Psoas muscle (tissue), 7 donors: ENCODE measurements at regions not wholly inside any gene's neighbourhood (a gene's known extent, or its start where the extent isn't known, plus 50 kb on each side); places are given as distances from the start of the nearest gene placed in this dataset.
A peak's percentile ranks its signal among the peaks of the same experiment; 100 is the strongest.

Experiments
- ATAC-seq, 4 donors: fragments of 200-7000 bp; cut with Tn5 transposase; one replicate each; pipeline ENCODE4 v1.9.1; 2020; ENCODE audit warnings: moderate library complexity in 3 of 4, mild to moderate bottlenecking in 2 of 4
- DNase-seq, 2 donors: peaks; one replicate each; pipeline ENCODE4 v3.0.0-alpha.2; 2020
- H3K27ac ChIP-seq: fragments of 200-600 bp; one replicate; pipeline ENCODE4 v1.8.0; 2022
- H3K27me3 ChIP-seq, 3 donors: fragments of 200-600 bp in 1 of 3; one replicate each; pipeline versions ENCODE4 v1.6.1 to v1.8.0; 2013 to 2022; ENCODE audit warnings: low read length in 2 of 3, mild to moderate bottlenecking in 2 of 3, moderate library complexity in 1 of 3; ENCODE audit not compliant: insufficient read depth in 3 of 3
- H3K36me3 ChIP-seq, 2 donors: fragments of 200-600 bp in 1 of 2; one replicate each; pipeline versions ENCODE4 v1.6.1 to v1.8.0; 2013 to 2022; ENCODE audit warnings: low read depth in 1 of 2, mild to moderate bottlenecking in 1 of 2, moderate library complexity in 1 of 2; ENCODE audit not compliant: insufficient read depth in 1 of 2
- H3K4me1 ChIP-seq: fragments of 200-600 bp; one replicate; pipeline ENCODE4 v1.8.0; 2022
- H3K4me3 ChIP-seq: fragments of 200-600 bp; one replicate; pipeline ENCODE4 v1.8.0; 2022; ENCODE audit warnings: mild to moderate bottlenecking
- H3K9me3 ChIP-seq: fragments of 200-600 bp; one replicate; pipeline ENCODE4 v1.8.0; 2022
- WGBS, 3 donors: extraction: QIAGEN DNeasy Blood & Tissue Kit; methylation state at CpG; one replicate each; pipeline versions ENCODE4 v1.1.6 to v1.1.7; 2013; 5-methylcytosine and 5-hydroxymethylcytosine counted together
- intact Hi-C, 2 donors: fragments of 100-400 bp; cut with DNase I; formaldehyde crosslinking; loops; one replicate each; pipeline versions ENCODE4 v1.11.0 to v1.14.2; 2022
- TF ChIP-seq, protein P1 (sequence below): fragments of 200-600 bp; IDR thresholded peaks from one replicate; pipeline ENCODE4 v1.8.0; 2022; ENCODE audit warnings: antibody characterized with exemption
- donor health status: healthy with polysubstance abuse.
- donor health status: DM: no; HTN: no; CAD: no; lungs with moderate emphysema.
- donor health status: Bipolar disorder and iron deficiency.
- donor health status: healthy.
- donor health status: DM: yes; HTN: yes; CAD: no.
- donor health status: DM: no; HTN: no; CAD: no.
- donor health status: DM: yes; HTN: yes; CAD: no.

DNA sequence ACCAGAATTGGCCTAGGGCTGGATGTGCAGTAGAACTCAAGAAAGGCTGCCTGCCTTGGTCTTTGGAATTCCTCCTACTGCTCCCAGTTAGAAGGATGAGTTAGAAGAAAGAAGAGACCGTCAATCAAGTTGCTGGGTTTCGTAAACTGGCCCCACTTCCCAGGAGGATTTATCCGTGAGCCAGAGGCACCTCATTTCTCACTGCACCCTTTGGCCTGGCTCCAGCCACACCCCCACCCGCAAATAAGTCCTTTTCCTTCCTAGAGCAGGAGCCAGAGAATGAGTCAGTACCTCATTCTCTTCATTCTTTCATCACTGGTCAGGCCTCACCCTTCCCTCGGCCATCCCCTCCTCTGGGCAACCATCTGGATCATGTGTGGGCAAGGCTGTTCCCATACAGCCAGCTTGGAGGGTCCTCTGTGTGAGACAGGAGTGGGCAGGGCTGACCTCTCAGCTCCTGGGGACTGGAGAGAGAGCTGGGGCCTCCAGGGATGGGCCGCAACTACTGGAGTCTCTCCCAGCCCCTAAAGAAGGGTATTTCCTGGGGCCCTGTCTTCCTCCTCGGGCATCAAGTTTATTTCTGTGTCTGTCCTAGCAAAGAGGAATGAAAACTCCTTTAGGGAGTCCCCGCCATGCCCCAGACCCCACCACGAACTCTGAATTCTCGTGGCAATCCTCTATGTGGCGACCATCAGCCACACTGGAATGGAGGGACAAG is 87.2 kb upstream of the DUSP5 start:
- 72 to 80% (median 76%) methylated on average over 11 of the region's 11 CpGs for WGBS, 3 donors

DNA sequence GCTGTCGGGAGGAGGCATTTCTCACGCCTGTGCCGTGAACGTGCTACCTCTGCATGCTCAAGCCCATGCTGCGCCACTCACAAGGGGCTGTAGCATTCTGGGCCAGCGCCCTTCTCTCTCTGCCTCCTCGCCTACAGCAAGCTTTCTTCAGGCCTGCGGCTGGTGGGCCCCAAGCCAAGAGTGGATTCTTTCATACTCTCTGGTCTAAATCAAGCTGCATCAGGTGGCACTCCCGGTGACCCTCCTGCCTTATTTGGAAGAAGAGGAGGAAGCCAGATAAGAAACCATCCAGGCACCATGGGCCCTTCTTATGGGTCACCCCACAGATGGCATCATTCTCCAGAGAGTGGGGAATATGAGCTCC is 86.7 kb upstream of the DUSP5 start:
- no peak overlapping the region for H3K27ac ChIP-seq
- DNase-seq: no peak
- no peaks in the 10 kb centered on the region for H3K9me3 ChIP-seq
- TF ChIP-seq, protein P1, sequence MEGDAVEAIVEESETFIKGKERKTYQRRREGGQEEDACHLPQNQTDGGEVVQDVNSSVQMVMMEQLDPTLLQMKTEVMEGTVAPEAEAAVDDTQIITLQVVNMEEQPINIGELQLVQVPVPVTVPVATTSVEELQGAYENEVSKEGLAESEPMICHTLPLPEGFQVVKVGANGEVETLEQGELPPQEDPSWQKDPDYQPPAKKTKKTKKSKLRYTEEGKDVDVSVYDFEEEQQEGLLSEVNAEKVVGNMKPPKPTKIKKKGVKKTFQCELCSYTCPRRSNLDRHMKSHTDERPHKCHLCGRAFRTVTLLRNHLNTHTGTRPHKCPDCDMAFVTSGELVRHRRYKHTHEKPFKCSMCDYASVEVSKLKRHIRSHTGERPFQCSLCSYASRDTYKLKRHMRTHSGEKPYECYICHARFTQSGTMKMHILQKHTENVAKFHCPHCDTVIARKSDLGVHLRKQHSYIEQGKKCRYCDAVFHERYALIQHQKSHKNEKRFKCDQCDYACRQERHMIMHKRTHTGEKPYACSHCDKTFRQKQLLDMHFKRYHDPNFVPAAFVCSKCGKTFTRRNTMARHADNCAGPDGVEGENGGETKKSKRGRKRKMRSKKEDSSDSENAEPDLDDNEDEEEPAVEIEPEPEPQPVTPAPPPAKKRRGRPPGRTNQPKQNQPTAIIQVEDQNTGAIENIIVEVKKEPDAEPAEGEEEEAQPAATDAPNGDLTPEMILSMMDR: no peak
- H3K4me3 ChIP-seq: no peak overlapping the region
- no peak for ATAC-seq
- intact Hi-C loops: no loop called here
- WGBS, 3 donors: 76 to 80% (median 77%) methylated on average over 9 of the region's 9 CpGs
- H3K36me3 ChIP-seq: no peaks in the 10 kb centered on the region
- no peaks in the 10 kb centered on the region for H3K4me1 ChIP-seq
- no peaks in the 10 kb centered on the region for H3K27me3 ChIP-seq

More for the DNA sequence above, 87.2 kb upstream of the DUSP5 start:
- no peak overlapping the region for H3K4me3 ChIP-seq
- H3K36me3 ChIP-seq: no peaks in the 10 kb centered on the region
- DNase-seq (peak in 1 of 2 donors; percentile 35), ATAC-seq (peak in 1 of 4 donors; percentile 10)
- H3K27me3 ChIP-seq: no peaks in the 10 kb centered on the region
- no peaks in the 10 kb centered on the region for H3K4me1 ChIP-seq
- no peaks in the 10 kb centered on the region for H3K9me3 ChIP-seq
- no peak overlapping the region for H3K27ac ChIP-seq
- intact Hi-C loops: no loop called here
- TF ChIP-seq, protein P1: no peak

DNA sequence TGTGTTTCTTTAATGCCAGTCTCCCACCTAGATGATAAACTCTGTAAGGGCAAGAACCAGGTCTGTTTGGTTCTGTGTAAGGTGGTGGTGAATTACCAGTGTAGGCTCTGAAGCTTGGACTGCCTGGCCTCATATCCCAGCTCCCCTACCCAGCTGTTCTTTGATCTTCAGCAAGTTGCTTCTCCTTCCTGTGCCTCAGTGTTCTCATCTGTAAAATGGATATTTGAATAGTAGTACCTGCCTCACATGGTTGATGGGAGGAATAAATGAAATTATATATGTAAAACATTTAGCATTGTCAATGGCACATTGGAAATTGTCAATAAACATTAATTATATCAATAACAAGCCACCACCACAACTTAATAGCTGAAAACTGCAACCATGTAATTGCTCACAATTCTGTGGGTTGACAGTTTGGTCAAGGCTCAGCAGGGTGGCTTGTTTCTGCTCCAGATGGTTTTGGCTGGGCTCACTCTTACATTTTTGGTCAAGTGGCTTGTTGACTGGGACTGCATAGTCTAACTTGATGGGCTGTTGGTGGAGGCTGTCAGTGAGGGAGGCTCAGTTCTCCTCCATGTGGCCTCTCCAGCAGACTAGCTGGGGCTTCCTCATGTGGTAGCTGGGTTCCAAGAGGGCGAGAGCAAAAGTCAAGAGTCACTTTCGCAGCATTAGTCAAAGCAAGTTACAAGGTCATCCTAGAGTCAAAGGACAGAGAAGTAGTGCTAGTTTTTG is 84.5 kb upstream of the DUSP5 start:
- H3K27me3 ChIP-seq: no peaks in the 10 kb centered on the region
- H3K9me3 ChIP-seq: no peaks in the 10 kb centered on the region
- TF ChIP-seq, protein P1: no peak
- H3K27ac ChIP-seq: no peak overlapping the region
- no peaks in the 10 kb centered on the region for H3K36me3 ChIP-seq
- ATAC-seq: no peak
- WGBS, 3 donors: 95 to 100% (median 96%) methylated on average over 2 of the region's 2 CpGs
- no peaks in the 10 kb centered on the region for H3K4me1 ChIP-seq
- no peak overlapping the region for H3K4me3 ChIP-seq
- intact Hi-C loops: no loop called here
- DNase-seq: no peak

DNA sequence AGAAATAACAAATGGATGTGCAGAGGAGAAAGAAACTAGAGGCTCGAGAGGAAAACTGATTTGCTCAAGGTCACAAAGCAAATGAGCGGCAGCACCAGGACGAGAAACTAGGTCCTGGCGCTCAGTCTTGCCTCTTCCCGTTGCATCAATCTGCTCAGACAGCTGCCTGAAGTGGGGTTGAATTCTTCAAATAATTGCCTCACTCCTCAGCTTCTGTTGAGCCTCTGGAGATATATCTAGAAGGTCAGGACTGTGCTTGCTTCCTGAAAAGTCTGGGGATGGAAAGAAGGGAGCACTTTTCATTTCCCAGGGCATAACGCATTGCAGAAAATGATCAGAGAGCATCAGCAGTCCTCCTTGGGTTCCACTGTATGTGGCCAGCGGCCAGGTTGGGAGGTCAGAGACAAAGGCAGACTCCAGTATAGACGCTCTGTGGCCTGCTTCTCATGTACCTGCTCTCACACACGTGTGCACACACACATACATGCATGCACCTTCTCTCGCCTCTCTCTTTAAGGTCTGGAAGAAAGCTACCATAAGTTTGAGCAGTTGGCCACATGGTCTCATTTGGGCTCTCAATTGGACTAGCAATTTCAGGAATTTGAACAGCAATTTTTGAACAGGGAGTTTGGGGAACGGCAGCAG is 83.7 kb upstream of the DUSP5 start:
- TF ChIP-seq, protein P1: no peak
- WGBS, 3 donors: 80 to 84% (median 84%) methylated on average over 11 of the region's 11 CpGs
- H3K27me3 ChIP-seq: no peaks in the 10 kb centered on the region
- H3K9me3 ChIP-seq: no peaks in the 10 kb centered on the region
- H3K27ac ChIP-seq: no peak overlapping the region
- no peak overlapping the region for H3K4me3 ChIP-seq
- no peak for ATAC-seq
- no peaks in the 10 kb centered on the region for H3K36me3 ChIP-seq
- H3K4me1 ChIP-seq: no peaks in the 10 kb centered on the region
- no peak for DNase-seq
- intact Hi-C loops: no loop called here
